ENCODE measurements at regions not wholly inside any gene's neighbourhood (a gene's known extent, or its start where the extent isn't known, plus 50 kb on each side); places are given as distances from the start of the nearest gene placed in this dataset.
A peak's percentile ranks its signal among the peaks of the same experiment; 100 is the strongest.

GRCh38 chr12:114774197-114774596, 90.2 kb upstream of the TBX3 start:
- peak; percentile 54; the same call in 2 of the 3 replicates for ATAC-seq
- no peak for TF ChIP-seq SNAI2 (CRISPR knock-in tag; IDR thresholded peaks at IDR 0.05)
- no peak for TF ChIP-seq ZNF70 (CRISPR knock-in tag; IDR thresholded peaks at IDR 0.05)
- no peak for TF ChIP-seq ZFP30 (CRISPR knock-in tag; IDR thresholded peaks at IDR 0.05)
- no peak for TF ChIP-seq CREB5 (CRISPR knock-in tag; IDR thresholded peaks at IDR 0.05; ENCODE audit: low read depth)
- TF ChIP-seq TCF4 (CRISPR knock-in tag; IDR thresholded peaks at IDR 0.05; ENCODE audit: borderline replicate concordance): no peak
- TF ChIP-seq ISL1 (CRISPR knock-in tag; IDR thresholded peaks at IDR 0.05): no peak
- TF ChIP-seq, protein P1, sequence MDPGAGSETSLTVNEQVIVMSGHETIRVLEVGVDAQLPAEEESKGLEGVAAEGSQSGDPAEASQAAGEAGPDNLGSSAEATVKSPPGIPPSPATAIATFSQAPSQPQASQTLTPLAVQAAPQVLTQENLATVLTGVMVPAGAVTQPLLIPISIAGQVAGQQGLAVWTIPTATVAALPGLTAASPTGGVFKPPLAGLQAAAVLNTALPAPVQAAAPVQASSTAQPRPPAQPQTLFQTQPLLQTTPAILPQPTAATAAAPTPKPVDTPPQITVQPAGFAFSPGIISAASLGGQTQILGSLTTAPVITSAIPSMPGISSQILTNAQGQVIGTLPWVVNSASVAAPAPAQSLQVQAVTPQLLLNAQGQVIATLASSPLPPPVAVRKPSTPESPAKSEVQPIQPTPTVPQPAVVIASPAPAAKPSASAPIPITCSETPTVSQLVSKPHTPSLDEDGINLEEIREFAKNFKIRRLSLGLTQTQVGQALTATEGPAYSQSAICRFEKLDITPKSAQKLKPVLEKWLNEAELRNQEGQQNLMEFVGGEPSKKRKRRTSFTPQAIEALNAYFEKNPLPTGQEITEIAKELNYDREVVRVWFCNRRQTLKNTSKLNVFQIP (CRISPR knock-in tag; IDR thresholded peaks at IDR 0.05; ENCODE audit: borderline replicate concordance, low read depth): no peak
- no peak for TF ChIP-seq ZNF565 (CRISPR knock-in tag; conservative IDR thresholded peaks at IDR 0.05; ENCODE audit: low read depth)
- TF ChIP-seq PPARA (CRISPR knock-in tag; IDR thresholded peaks at IDR 0.05; ENCODE audit: borderline replicate concordance): no peak
- no peak for TF ChIP-seq ARNTL (CRISPR knock-in tag; IDR thresholded peaks at IDR 0.05; ENCODE audit: borderline replicate concordance, low read depth)
- TF ChIP-seq GLIS3 (CRISPR knock-in tag; IDR thresholded peaks at IDR 0.05): no peak
- no peak for TF ChIP-seq BACH2 (CRISPR knock-in tag; IDR thresholded peaks at IDR 0.05; ENCODE audit: borderline replicate concordance)
- no peak for TF ChIP-seq OSR1 (CRISPR knock-in tag; IDR thresholded peaks at IDR 0.05)
- no peak for TF ChIP-seq CSRNP3 (CRISPR knock-in tag; IDR thresholded peaks at IDR 0.05)
- no peak for TF ChIP-seq ZC3H10 (CRISPR knock-in tag; IDR thresholded peaks at IDR 0.05)
- TF ChIP-seq, protein P2, sequence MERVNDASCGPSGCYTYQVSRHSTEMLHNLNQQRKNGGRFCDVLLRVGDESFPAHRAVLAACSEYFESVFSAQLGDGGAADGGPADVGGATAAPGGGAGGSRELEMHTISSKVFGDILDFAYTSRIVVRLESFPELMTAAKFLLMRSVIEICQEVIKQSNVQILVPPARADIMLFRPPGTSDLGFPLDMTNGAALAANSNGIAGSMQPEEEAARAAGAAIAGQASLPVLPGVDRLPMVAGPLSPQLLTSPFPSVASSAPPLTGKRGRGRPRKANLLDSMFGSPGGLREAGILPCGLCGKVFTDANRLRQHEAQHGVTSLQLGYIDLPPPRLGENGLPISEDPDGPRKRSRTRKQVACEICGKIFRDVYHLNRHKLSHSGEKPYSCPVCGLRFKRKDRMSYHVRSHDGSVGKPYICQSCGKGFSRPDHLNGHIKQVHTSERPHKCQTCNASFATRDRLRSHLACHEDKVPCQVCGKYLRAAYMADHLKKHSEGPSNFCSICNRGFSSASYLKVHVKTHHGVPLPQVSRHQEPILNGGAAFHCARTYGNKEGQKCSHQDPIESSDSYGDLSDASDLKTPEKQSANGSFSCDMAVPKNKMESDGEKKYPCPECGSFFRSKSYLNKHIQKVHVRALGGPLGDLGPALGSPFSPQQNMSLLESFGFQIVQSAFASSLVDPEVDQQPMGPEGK (CRISPR knock-in tag; IDR thresholded peaks at IDR 0.05; ENCODE audit: borderline replicate concordance): no peak
- TF ChIP-seq TSHZ2 (CRISPR knock-in tag; IDR thresholded peaks at IDR 0.05): no peak

DNA sequence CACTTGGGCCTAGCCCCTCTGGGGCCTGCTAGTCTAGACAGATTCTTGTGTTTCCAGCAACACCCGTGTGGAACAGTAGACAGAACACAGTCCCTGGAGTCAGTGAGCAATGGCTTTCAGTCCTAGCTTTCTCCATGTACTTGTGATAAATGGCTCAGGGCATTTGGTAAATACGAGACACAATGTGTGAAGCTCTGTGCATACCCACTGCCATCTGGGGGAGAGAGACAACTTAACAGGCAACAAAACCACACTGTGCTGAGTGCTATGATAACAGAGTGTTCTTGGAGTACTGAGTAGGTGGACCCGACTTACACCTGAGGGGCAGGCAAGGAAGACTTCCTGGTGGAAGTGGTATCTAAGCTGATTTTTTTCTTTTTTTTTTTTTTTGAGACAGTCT, 86.3 kb upstream of the TBX3 start:
- 0 out of 3 replicates have a peak, but pooled peaks have one; percentile 41 for ATAC-seq
- TF ChIP-seq ZFP3 (CRISPR knock-in tag; IDR thresholded peaks at IDR 0.05): no peak
- no peak for TF ChIP-seq ZNF565 (CRISPR knock-in tag; conservative IDR thresholded peaks at IDR 0.05; ENCODE audit: low read depth)
- TF ChIP-seq, protein P1 (CRISPR knock-in tag; IDR thresholded peaks at IDR 0.05; ENCODE audit: borderline replicate concordance, low read depth): no peak
- TF ChIP-seq ZNF70 (CRISPR knock-in tag; IDR thresholded peaks at IDR 0.05): no peak
- TF ChIP-seq CREB5 (CRISPR knock-in tag; IDR thresholded peaks at IDR 0.05; ENCODE audit: low read depth): no peak
- TF ChIP-seq ZFP30 (CRISPR knock-in tag; IDR thresholded peaks at IDR 0.05): no peak
- TF ChIP-seq RARB (CRISPR knock-in tag; IDR thresholded peaks at IDR 0.05): no peak
- TF ChIP-seq ZNF8 (CRISPR knock-in tag; IDR thresholded peaks at IDR 0.05): no peak
- no peak for TF ChIP-seq PPARA (CRISPR knock-in tag; IDR thresholded peaks at IDR 0.05; ENCODE audit: borderline replicate concordance)
- TF ChIP-seq ARNTL (CRISPR knock-in tag; IDR thresholded peaks at IDR 0.05; ENCODE audit: borderline replicate concordance, low read depth): no peak
- TF ChIP-seq ISL1 (CRISPR knock-in tag; IDR thresholded peaks at IDR 0.05): no peak
- TF ChIP-seq BACH2 (CRISPR knock-in tag; IDR thresholded peaks at IDR 0.05; ENCODE audit: borderline replicate concordance): no peak
- no peak for TF ChIP-seq TOX (CRISPR knock-in tag; IDR thresholded peaks at IDR 0.05; ENCODE audit: borderline replicate concordance)
- no peak for TF ChIP-seq ESRRG (CRISPR knock-in tag; IDR thresholded peaks at IDR 0.05)
- TF ChIP-seq CSRNP3 (CRISPR knock-in tag; IDR thresholded peaks at IDR 0.05): no peak
